Skeletal muscle tissue (tissue), 3 donors: ENCODE measurements at regions not wholly inside any gene's neighbourhood (a gene's known extent, or its start where the extent isn't known, plus 50 kb on each side); places are given as distances from the start of the nearest gene placed in this dataset.

Experiments
- H3K27ac ChIP-seq: one replicate; pipeline ENCODE4 v1.7.0; 2013; ENCODE audit warnings: mild to moderate bottlenecking, low read depth, low read length, inconsistent platforms
- H3K27me3 ChIP-seq, 3 donors: one replicate each; pipeline ENCODE4 v1.7.0; 2013; ENCODE audit warnings: low read length in 3 of 3; ENCODE audit not compliant: control insufficient read depth in 3 of 3, insufficient read depth in 3 of 3
- H3K36me3 ChIP-seq, 3 donors: one replicate each; pipeline ENCODE4 v1.7.0; 2013; ENCODE audit warnings: low read length in 3 of 3; ENCODE audit not compliant: control insufficient read depth in 3 of 3, insufficient read depth in 3 of 3
- H3K4me1 ChIP-seq, 3 donors: one replicate each; pipeline ENCODE4 v1.7.0; 2013; ENCODE audit warnings: low read length in 3 of 3, mild to moderate bottlenecking in 3 of 3; ENCODE audit not compliant: control insufficient read depth in 3 of 3, insufficient read depth in 3 of 3
- H3K4me3 ChIP-seq, 3 donors: one replicate each; pipeline ENCODE4 v1.7.0; 2013; ENCODE audit warnings: low read length in 3 of 3
- H3K9ac ChIP-seq, 3 donors: one replicate each; pipeline ENCODE4 v1.7.0; 2013; ENCODE audit warnings: low read length in 3 of 3, mild to moderate bottlenecking in 3 of 3, moderate library complexity in 2 of 3, low read depth in 1 of 3
- H3K9me3 ChIP-seq, 3 donors: one replicate each; pipeline ENCODE4 v1.7.0; 2013; ENCODE audit warnings: low read length in 3 of 3; ENCODE audit not compliant: control insufficient read depth in 3 of 3
- donor health status: Osteomylitis.

GRCh38 chr7:17506095-17506494 is 207.6 kb downstream of the AHR start:
- Histone ChIP-seq H3K36me3 (no peaks in the 10 kb centered on the region), H3K27ac (no peak overlapping the region), H3K9ac (no peak overlapping the region), H3K4me1 (no peaks in the 10 kb centered on the region), H3K9me3 (no peaks in the 10 kb centered on the region), H3K27me3 (no peaks in the 10 kb centered on the region), H3K4me3 (no peak overlapping the region)

- no peak overlapping the region for H3K9ac ChIP-seq
- H3K4me1 ChIP-seq = no peaks in the 10 kb centered on the region
- no peak overlapping the region for H3K27ac ChIP-seq
- H3K9me3 ChIP-seq = no peaks in the 10 kb centered on the region
- no peaks in the 10 kb centered on the region for H3K27me3 ChIP-seq
- H3K4me3 ChIP-seq = no peak overlapping the region
- no peaks in the 10 kb centered on the region for H3K36me3 ChIP-seq
Observed at GRCh38 chr7:17506596-17506995, 208.1 kb downstream of the AHR start.

GRCh38 chr7:17507717-17508116 is 209.3 kb downstream of the AHR start:
- Histone ChIP-seq H3K27ac (no peak overlapping the region), H3K4me3 (no peak overlapping the region), H3K4me1 (no peaks in the 10 kb centered on the region), H3K9me3 (no peaks in the 10 kb centered on the region), H3K36me3 (no peaks in the 10 kb centered on the region), H3K9ac (no peak overlapping the region), H3K27me3 (no peaks in the 10 kb centered on the region)

DNA sequence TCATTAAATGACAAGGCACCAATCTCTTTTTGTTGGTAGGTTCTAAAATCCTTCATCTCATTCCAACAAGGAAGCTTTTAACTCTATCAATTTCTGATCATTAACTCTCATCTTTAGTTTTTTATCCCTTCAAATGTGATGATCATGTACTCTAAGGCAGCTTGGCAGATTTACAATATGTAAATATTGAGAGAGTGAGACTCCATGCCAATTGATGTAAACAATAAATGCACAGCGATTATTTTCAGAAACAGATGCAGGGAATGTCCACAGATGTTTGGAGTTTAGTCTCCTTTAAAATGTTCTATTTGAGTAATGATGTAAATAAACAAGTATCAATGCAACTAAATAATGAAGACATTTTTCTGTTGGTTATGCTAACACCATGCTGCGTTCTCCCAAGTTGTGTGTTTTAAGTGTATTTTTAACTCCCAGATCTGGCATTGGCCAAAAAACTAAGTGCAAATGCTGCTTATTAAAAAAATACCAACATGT is 213.8 kb downstream of the AHR start:
- H3K27me3 ChIP-seq = no peaks in the 10 kb centered on the region
- H3K27ac ChIP-seq = no peak overlapping the region
- H3K4me3 ChIP-seq = no peak overlapping the region
- no peaks in the 10 kb centered on the region for H3K9me3 ChIP-seq
- H3K36me3 ChIP-seq = no peaks in the 10 kb centered on the region
- H3K4me1 ChIP-seq = no peaks in the 10 kb centered on the region
- H3K9ac ChIP-seq = no peak overlapping the region

- Histone ChIP-seq H3K36me3 (no peaks in the 10 kb centered on the region), H3K9me3 (no peaks in the 10 kb centered on the region), H3K27ac (no peak overlapping the region), H3K4me3 (no peak overlapping the region), H3K4me1 (no peaks in the 10 kb centered on the region), H3K27me3 (no peaks in the 10 kb centered on the region), H3K9ac (no peak overlapping the region)
Observed at GRCh38 chr7:17516771-17517170, 218.3 kb downstream of the AHR start.

GRCh38 chr7:17520941-17521340 is 222.5 kb downstream of the AHR start:
- H3K9ac ChIP-seq = no peak overlapping the region
- H3K27ac ChIP-seq = no peak overlapping the region
- no peaks in the 10 kb centered on the region for H3K36me3 ChIP-seq
- no peaks in the 10 kb centered on the region for H3K9me3 ChIP-seq
- no peak overlapping the region for H3K4me3 ChIP-seq
- H3K27me3 ChIP-seq = no peaks in the 10 kb centered on the region
- H3K4me1 ChIP-seq = peaks cover 0 to 3% (median 0%) of the 10 kb centered on the region in 3 donors

GRCh38 chr7:17521437-17521836 is 223.0 kb downstream of the AHR start:
- Histone ChIP-seq H3K27ac (no peak overlapping the region), H3K27me3 (no peaks in the 10 kb centered on the region), H3K9ac (no peak overlapping the region), H3K4me3 (no peak overlapping the region), H3K4me1 (peaks cover 0 to 3% (median 0%) of the 10 kb centered on the region in 3 donors), H3K9me3 (no peaks in the 10 kb centered on the region), H3K36me3 (no peaks in the 10 kb centered on the region)

DNA sequence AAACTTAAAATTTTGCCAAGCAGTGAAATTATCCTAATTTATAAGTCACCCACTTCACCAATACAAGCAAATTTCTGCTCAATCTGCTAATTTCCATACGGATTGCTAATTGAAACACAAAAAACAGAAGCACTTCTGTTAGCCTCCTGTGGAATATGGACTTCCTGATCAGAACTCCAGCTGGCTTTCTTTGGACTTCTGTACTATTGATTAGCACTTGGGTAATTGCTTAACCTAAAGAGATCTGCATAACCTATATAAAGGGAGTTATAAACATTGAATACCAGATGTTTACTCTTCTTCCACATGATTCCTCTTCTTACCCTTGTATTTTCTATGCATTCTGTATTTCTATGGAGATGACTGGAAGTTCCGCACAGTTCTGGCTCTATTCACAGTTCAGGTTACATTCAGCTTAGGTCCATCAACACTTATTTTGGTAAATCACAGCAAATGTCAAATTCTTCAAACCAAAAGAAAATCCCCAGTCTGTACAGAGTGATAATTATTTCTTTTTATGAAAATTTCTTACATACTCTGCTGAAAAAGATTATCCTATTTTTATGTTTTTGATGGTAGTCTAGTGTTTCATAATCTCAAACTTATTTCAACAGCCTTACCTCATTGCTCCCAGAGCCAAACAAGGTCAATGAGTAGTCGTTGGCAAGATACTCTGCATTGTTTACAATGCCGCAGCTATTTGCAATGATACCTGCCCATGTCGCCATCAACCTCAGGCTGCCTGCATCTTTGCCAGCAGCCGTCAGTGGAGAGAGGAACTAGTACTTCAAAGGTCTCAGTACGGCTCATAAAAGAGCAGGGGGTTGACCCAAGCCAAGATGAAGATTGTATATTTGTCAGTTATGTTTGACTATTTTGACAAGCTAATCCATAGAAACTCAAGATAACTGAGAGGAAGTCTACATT is 225.6 kb downstream of the AHR start:
- H3K36me3 ChIP-seq = no peaks in the 10 kb centered on the region
- peaks cover 0 to 3% (median 0%) of the 10 kb centered on the region in 3 donors for H3K4me1 ChIP-seq
- no peak overlapping the region for H3K4me3 ChIP-seq
- H3K27ac ChIP-seq = no peak overlapping the region
- no peaks in the 10 kb centered on the region for H3K27me3 ChIP-seq
- no peaks in the 10 kb centered on the region for H3K9me3 ChIP-seq
- H3K9ac ChIP-seq = no peak overlapping the region

GRCh38 chr7:17524746-17525145 is 226.3 kb downstream of the AHR start:
- H3K4me1 ChIP-seq = peaks cover 0 to 3% (median 0%) of the 10 kb centered on the region in 3 donors
- no peaks in the 10 kb centered on the region for H3K27me3 ChIP-seq
- H3K36me3 ChIP-seq = no peaks in the 10 kb centered on the region
- H3K9ac ChIP-seq = no peak overlapping the region
- H3K27ac ChIP-seq = no peak overlapping the region
- H3K4me3 ChIP-seq = no peak overlapping the region
- no peaks in the 10 kb centered on the region for H3K9me3 ChIP-seq

DNA sequence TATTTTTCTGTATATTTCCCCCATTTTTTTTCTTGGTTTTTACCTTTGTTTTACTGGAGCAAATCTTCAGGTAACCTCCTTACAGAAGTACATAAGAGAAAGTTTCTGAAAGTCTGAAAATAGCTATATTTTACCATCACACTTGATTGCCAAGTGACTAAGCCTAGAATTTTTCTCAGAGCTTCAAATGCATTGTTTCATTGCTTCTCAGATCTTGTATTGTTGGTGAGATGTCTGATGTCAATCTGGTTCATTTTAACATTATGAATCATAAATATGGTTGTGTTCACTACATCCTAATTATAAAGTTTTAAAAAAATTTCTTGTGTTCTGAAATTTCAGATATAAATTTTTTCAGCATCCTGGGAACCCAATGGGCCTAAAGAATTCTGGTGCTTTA is 228.2 kb downstream of the AHR start:
- no peak overlapping the region for H3K27ac ChIP-seq

More for the DNA sequence above, 228.2 kb downstream of the AHR start:
- Histone ChIP-seq H3K4me3 (no peak overlapping the region), H3K27me3 (no peaks in the 10 kb centered on the region), H3K9ac (no peak overlapping the region), H3K36me3 (no peaks in the 10 kb centered on the region), H3K9me3 (no peaks in the 10 kb centered on the region), H3K4me1 (peaks cover 0 to 3% (median 0%) of the 10 kb centered on the region in 3 donors)
